Lower leg skin (tissue), 3 donors: ENCODE measurements at regions not wholly inside any gene's neighbourhood (a gene's known extent, or its start where the extent isn't known, plus 50 kb on each side); places are given as distances from the start of the nearest gene placed in this dataset.

Experiments
- CTCF ChIP-seq, 3 donors: fragments of 450-650 bp; IDR thresholded peaks; one replicate each; pipeline ENCODE4 v1.5.1; 2016; ENCODE audit warnings: antibody characterized with exemption in 3 of 3, mild to moderate bottlenecking in 3 of 3, moderate library complexity in 2 of 3
- POLR2A ChIP-seq, 2 donors: fragments of 450-650 bp; IDR thresholded peaks; one replicate each; pipeline ENCODE4 v1.6.1; 2016 to 2017; ENCODE audit warnings: antibody characterized with exemption in 2 of 2, mild to moderate bottlenecking in 1 of 2, moderate library complexity in 1 of 2

GRCh38 chr13:33722216-33722915 lies 95.6 kb upstream of the RFC3 start:
- TF ChIP-seq CTCF (IDR thresholded peaks at IDR 0.05), result no peak
- TF ChIP-seq POLR2A (IDR thresholded peaks at IDR 0.05), result no peak
